K562 (cell line): ENCODE measurements at regions not wholly inside any gene's neighbourhood (a gene's known extent, or its start where the extent isn't known, plus 50 kb on each side); places are given as distances from the start of the nearest gene placed in this dataset.

Experiments
- ATAC-seq: fragments of 200-7000 bp; cut with Tn5 transposase; 3 replicates; pipeline ENCODE4 v1.9.1; 2020; ENCODE audit warnings: moderate library complexity
- BruUV-seq: library from RNA; stranded (reverse); fragments of 400-500 nt; replicated peaks from 2 replicates; lab custom pipeline; 2021; lab: Mats Ljungman, UMichigan
- CTCF ChIA-PET: fragments of 300-600 bp; formaldehyde crosslinking; extraction: SDS; loops from one replicate; lab custom pipeline; 2021; ENCODE audit warnings: low intra/inter-chr PET ratio; lab: Yijun Ruan, JAX
- POLR2A ChIA-PET: fragments of 300-600, 350-650 bp; sonication (Branson Sonifier 250); formaldehyde crosslinking; extraction: SDS; loops from one replicate; lab custom pipeline; 2021; ENCODE audit warnings: antibody characterized with exemption, inconsistent platforms; lab: Yijun Ruan, JAX
- DNase-seq, 4 experiments: peaks; one replicate each; pipeline versions ENCODE4 v3.0.0 to v3.0.0-alpha.2; 2011 to 2018; ENCODE audit warnings: low spot score in 3 of 4, mixed read lengths in 3 of 4; ENCODE audit errors: extremely low read depth in 1 of 4
- FAIRE-seq: peaks from 2 replicates; lab custom pipeline; 2011; peaks lifted over from hg19 to GRCh38; lab: Jason Lieb, UNC
- H2AFZ ChIP-seq: 2 replicates; pipeline ENCODE4 v1.6.0; 2011; ENCODE audit warnings: low read depth, low read length, control low read depth, inconsistent platforms
- H3K27ac ChIP-seq: fragments of 200-600 bp; 3 replicates; pipeline ENCODE4 v1.8.0; 2011; ENCODE audit warnings: low read depth, mild to moderate bottlenecking, control low read depth, inconsistent platforms, low read length, moderate library complexity, mixed read lengths; ENCODE audit errors: extremely low read depth
- H3K27me3 ChIP-seq, 2 experiments: fragments of 300-600 bp in 1 of 2; 2 replicates in 1 of 2; 3 replicates in 1 of 2; pipeline versions ENCODE4 v1.6.0 to v1.8.0; 2011; ENCODE audit warnings: inconsistent platforms in 2 of 2, low read length in 2 of 2, mild to moderate bottlenecking in 1 of 2, mixed read lengths in 1 of 2, moderate library complexity in 1 of 2; ENCODE audit not compliant: control insufficient read depth in 2 of 2, insufficient read depth in 2 of 2
- H3K36me3 ChIP-seq: fragments of 300-600 bp; 3 replicates; pipeline ENCODE4 v1.8.0; 2011; ENCODE audit warnings: mild to moderate bottlenecking, low read length, inconsistent platforms; ENCODE audit not compliant: control insufficient read depth, insufficient read depth
- H3K4me1 ChIP-seq, 2 experiments: fragments of 200-600 bp in 1 of 2; replicated peaks in 1 of 2; 2 replicates in 1 of 2; 3 replicates in 1 of 2; pipeline versions ENCODE4 v1.5.1 to v1.8.0; 2011; ENCODE audit warnings: inconsistent platforms in 2 of 2, low read length in 2 of 2, mild to moderate bottlenecking in 1 of 2, mixed read lengths in 1 of 2, moderate library complexity in 1 of 2; ENCODE audit not compliant: control insufficient read depth in 2 of 2, insufficient read depth in 2 of 2
- H3K4me2 ChIP-seq: 2 replicates; pipeline ENCODE4 v1.6.1; 2011; ENCODE audit warnings: low read length, control low read depth, inconsistent platforms, mixed read lengths; ENCODE audit not compliant: insufficient read depth
- H3K4me3 ChIP-seq: fragments of 200-600 bp; sonication (generic), shearing (Covaris generic); 2 replicates; pipeline ENCODE4 v1.5.1; 2016; ENCODE audit warnings: control low read depth, inconsistent platforms
- H3K79me2 ChIP-seq: fragments of 200-600 bp; 3 replicates; pipeline ENCODE4 v1.8.0; 2011; ENCODE audit warnings: low read length, inconsistent platforms; ENCODE audit not compliant: control insufficient read depth, insufficient read depth
- H3K9ac ChIP-seq, 2 experiments: 2 replicates each; pipeline versions ENCODE4 v1.6.0 to v1.6.1; 2011; ENCODE audit warnings: low read depth in 2 of 2, low read length in 2 of 2, control low read depth in 1 of 2, inconsistent platforms in 1 of 2, mild to moderate bottlenecking in 1 of 2, mixed read lengths in 1 of 2; ENCODE audit not compliant: insufficient read depth in 1 of 2
- H3K9me1 ChIP-seq: one replicate; pipeline ENCODE4 v1.6.0; 2011; ENCODE audit warnings: inconsistent platforms, mild to moderate bottlenecking, low read length, moderate library complexity; ENCODE audit not compliant: control insufficient read depth, insufficient read depth
- H3K9me3 ChIP-seq: replicated peaks from 2 replicates; pipeline ENCODE4 v1.5.1; 2011; ENCODE audit warnings: low read depth, low read length, inconsistent platforms; ENCODE audit not compliant: control insufficient read depth, insufficient read depth
- H4K20me1 ChIP-seq: replicated peaks from 2 replicates; pipeline ENCODE4 v1.6.1; 2011; ENCODE audit warnings: low read length, inconsistent platforms, mixed read lengths; ENCODE audit not compliant: control insufficient read depth, insufficient read depth
- C11orf30 ChIP-seq: fragments of 450-650 bp; IDR thresholded peaks from 2 replicates; pipeline ENCODE4 v1.6.1; 2016; ENCODE audit warnings: low read depth, mild to moderate bottlenecking
- MCM7 ChIP-seq, 2 experiments: fragments of 450-650 bp; IDR thresholded peaks; 2 replicates each; pipeline ENCODE4 v1.6.1; 2016 to 2018
- MXD1 ChIP-seq: fragments of 250-450 bp; sonication (Bioruptor Pico); IDR thresholded peaks from 2 replicates; pipeline ENCODE4 v1.8.0; 2021; ENCODE audit warnings: borderline replicate concordance, mild to moderate bottlenecking, moderate library complexity; ENCODE audit not compliant: poor library complexity, severe bottlenecking
- NR2C1 ChIP-seq, 2 experiments: fragments of 450-650 bp; IDR thresholded peaks; 2 replicates each; pipeline ENCODE4 v1.6.1; 2017; ENCODE audit warnings: mild to moderate bottlenecking in 2 of 2, antibody characterized with exemption in 1 of 2, inconsistent platforms in 1 of 2, missing compliant biosample characterization in 1 of 2, missing genetic modification characterization in 1 of 2
- PATZ1 ChIP-seq: fragments of 250-450 bp; sonication (Bioruptor Pico); IDR thresholded peaks from 2 replicates; pipeline ENCODE4 v1.5.0; 2020; ENCODE audit warnings: mild to moderate bottlenecking, borderline replicate concordance
- ZBTB34 ChIP-seq: fragments of 250-450 bp; sonication (Bioruptor Pico); IDR thresholded peaks from 2 replicates; pipeline ENCODE4 v1.8.0; 2021; ENCODE audit warnings: mild to moderate bottlenecking, moderate library complexity
- WGBS: fragments of 100-300 bp; shearing (Covaris generic); methylation state at CpG from one replicate; pipeline ENCODE4 v1.1.6; 2016; ENCODE audit warnings: low coverage, mixed read lengths; ENCODE audit not compliant: insufficient coverage; ENCODE audit errors: missing lambda C conversion rate; 5-methylcytosine and 5-hydroxymethylcytosine counted together
- in situ Hi-C: fragments of 300-500 bp; cut with MboI; formaldehyde crosslinking; loops from 4 replicates; pipeline ENCODE4 v1.15.0; 2018; ENCODE audit warnings: inconsistent platforms, mixed read lengths
- intact Hi-C: fragments of 100-400 bp; cut with micrococcal nuclease; formaldehyde crosslinking; loops from 2 replicates; pipeline ENCODE4 v1.14.2; 2022

GRCh38 chr1:13921190-13921589, 221.2 kb downstream of the PRDM2 start (continued):
- no peak for TF ChIP-seq MCM7 (IDR thresholded peaks at IDR 0.05)
- TF ChIP-seq ZBTB34, result no peak
- TF ChIP-seq PATZ1 (CRISPR knock-in tag), result no peak
- TF ChIP-seq, all 486 proteins: peak for 0

- H3K4me2 ChIP-seq, result no peak overlapping the region
- no peak overlapping the region for H3K9ac ChIP-seq
- H3K27ac ChIP-seq, result no peak overlapping the region
- H3K79me2 ChIP-seq, result no peaks in the 10 kb centered on the region
- no peak overlapping the region for H2AFZ ChIP-seq
- 2% methylated on average over 5 of the region's 5 CpGs for WGBS
- H3K9me3 ChIP-seq, result no peaks in the 10 kb centered on the region
- no peaks in the 10 kb centered on the region for H3K4me1 ChIP-seq
- H4K20me1 ChIP-seq, result no peaks in the 10 kb centered on the region
- CTCF ChIA-PET, result no interaction called here
- no peaks in the 10 kb centered on the region for H3K36me3 ChIP-seq
- POLR2A ChIA-PET, result no interaction called here
- no TSS peak for BruUV-seq
- ATAC-seq, result no peak
- intact Hi-C loops (no loop called here), in situ Hi-C loops (no loop called here)
- peak; percentile 9; the same call in 1 of the 2 replicates for TF ChIP-seq C11orf30
- no peak for TF ChIP-seq NR2C1 (IDR thresholded peaks at IDR 0.05)
- no peak for TF ChIP-seq NR2C1 (tag; IDR thresholded peaks at IDR 0.05)
- TF ChIP-seq MXD1 (CRISPR knock-in tag), result no peak
- DNase-seq, result no peak
- H3K27me3 ChIP-seq, result peaks cover 0 to 4% of the 10 kb centered on the region in 2 experiments; a peak in 2 of 5 replicates
- FAIRE-seq, result peak; percentile 37
- H3K4me3 ChIP-seq, result no peak overlapping the region
- H3K9me1 ChIP-seq, result no peaks in the 10 kb centered on the region
Observed at GRCh38 chr1:13922466-13923110, 222.6 kb downstream of the PRDM2 start.
